Sigmoid colon (tissue), 6 donors: ENCODE measurements at regions not wholly inside any gene's neighbourhood (a gene's known extent, or its start where the extent isn't known, plus 50 kb on each side); places are given as distances from the start of the nearest gene placed in this dataset.

ENCODE experiments used
- DNase-seq: peaks from one replicate; pipeline ENCODE4 v3.0.0-alpha.2; 2019
- H3K27ac ChIP-seq, 4 donors: fragments of 200-600 bp; sonication (generic); one replicate each; pipeline ENCODE4 v1.5.1; 2016 to 2019; ENCODE audit warnings: mild to moderate bottlenecking in 1 of 4
- H3K27me3 ChIP-seq, 3 donors: fragments of 200-600 bp; sonication (generic); one replicate each; pipeline ENCODE4 v1.5.1; 2019; ENCODE audit warnings: mild to moderate bottlenecking in 1 of 3
- H3K36me3 ChIP-seq, 4 donors: fragments of 200-600 bp; sonication (generic); one replicate each; pipeline ENCODE4 v1.5.1; 2016 to 2019
- H3K4me1 ChIP-seq, 4 donors: fragments of 200-600 bp; sonication (generic); one replicate each; pipeline ENCODE4 v1.5.1; 2017 to 2019
- H3K4me3 ChIP-seq, 4 donors: fragments of 200-600 bp; sonication (generic); one replicate each; pipeline ENCODE4 v1.5.1; 2017 to 2019; ENCODE audit warnings: mild to moderate bottlenecking in 2 of 4, moderate library complexity in 1 of 4
- H3K9me3 ChIP-seq, 4 donors: fragments of 200-600 bp in 3 of 4; sonication (generic) in 3 of 4; one replicate each; pipeline versions ENCODE4 v1.5.1 to v1.6.1; 2013 to 2019
- CTCF ChIP-seq, 4 experiments: fragments of 450-650 bp in 3 of 4; fragments of 200-600 bp in 1 of 4; IDR thresholded peaks; one replicate each; pipeline ENCODE4 v1.5.1; 2016 to 2019; ENCODE audit warnings: antibody characterized with exemption in 4 of 4, mild to moderate bottlenecking in 3 of 4, moderate library complexity in 2 of 4
- EP300 ChIP-seq, 4 donors: sonication (generic); formaldehyde crosslinking; IDR thresholded peaks; one replicate each; pipeline ENCODE4 v1.6.1; 2017; ENCODE audit warnings: antibody characterized with exemption in 4 of 4
- POLR2A ChIP-seq, 2 donors: fragments of 450-650 bp; IDR thresholded peaks; one replicate each; pipeline ENCODE4 v1.6.1; 2016; ENCODE audit warnings: antibody characterized with exemption in 2 of 2, mild to moderate bottlenecking in 2 of 2, moderate library complexity in 2 of 2
- POLR2AphosphoS5 ChIP-seq, 4 donors: sonication (generic); formaldehyde crosslinking; IDR thresholded peaks; one replicate each; pipeline ENCODE4 v1.6.1; 2017; ENCODE audit warnings: antibody characterized with exemption in 4 of 4
- WGBS, 2 donors: extraction: QIAGEN DNeasy Blood & Tissue Kit; methylation state at CpG; one replicate each; pipeline ENCODE4 v1.1.7; 2013; 5-methylcytosine and 5-hydroxymethylcytosine counted together
- intact Hi-C: fragments of 100-400 bp; cut with DNase I; formaldehyde crosslinking; loops from one replicate; pipeline ENCODE4 v1.15.1; 2023
- donor health status: healthy with polysubstance abuse.
- donor health status: healthy.

- WGBS, 2 donors = 54 to 56% methylated on average over 4 of the region's 4 CpGs
- Histone ChIP-seq H3K27ac (no peak overlapping the region), H3K36me3 (no peaks in the 10 kb centered on the region), H3K27me3 (no peaks in the 10 kb centered on the region), H3K4me3 (no peak overlapping the region), H3K9me3 (no peaks in the 10 kb centered on the region), H3K4me1 (no peaks in the 10 kb centered on the region)
- no peak for DNase-seq
- TF ChIP-seq POLR2A (IDR thresholded peaks at IDR 0.05) = no peak
- no peak for TF ChIP-seq POLR2AphosphoS5 (IDR thresholded peaks at IDR 0.05)
- TF ChIP-seq CTCF (IDR thresholded peaks at IDR 0.05) = no peak
- no peak for TF ChIP-seq EP300 (IDR thresholded peaks at IDR 0.05)
- intact Hi-C loops = no loop called here
Observed at GRCh38 chr5:98679963-98680362, 93.5 kb upstream of the RGMB start.

GRCh38 chr5:98690002-98690401 lies 83.5 kb upstream of the RGMB start:
- Histone ChIP-seq H3K9me3 (peaks cover 0 to 16% (median 4%) of the 10 kb centered on the region in 4 donors), H3K4me1 (no peaks in the 10 kb centered on the region), H3K4me3 (no peak overlapping the region), H3K27me3 (no peaks in the 10 kb centered on the region), H3K27ac (no peak overlapping the region), H3K36me3 (no peaks in the 10 kb centered on the region)
- DNase-seq = no peak
- intact Hi-C loops = no loop called here
- TF ChIP-seq EP300 (IDR thresholded peaks at IDR 0.05) = no peak
- TF ChIP-seq POLR2A (IDR thresholded peaks at IDR 0.05) = no peak
- TF ChIP-seq CTCF (IDR thresholded peaks at IDR 0.05) = no peak
- no peak for TF ChIP-seq POLR2AphosphoS5 (IDR thresholded peaks at IDR 0.05)

DNA sequence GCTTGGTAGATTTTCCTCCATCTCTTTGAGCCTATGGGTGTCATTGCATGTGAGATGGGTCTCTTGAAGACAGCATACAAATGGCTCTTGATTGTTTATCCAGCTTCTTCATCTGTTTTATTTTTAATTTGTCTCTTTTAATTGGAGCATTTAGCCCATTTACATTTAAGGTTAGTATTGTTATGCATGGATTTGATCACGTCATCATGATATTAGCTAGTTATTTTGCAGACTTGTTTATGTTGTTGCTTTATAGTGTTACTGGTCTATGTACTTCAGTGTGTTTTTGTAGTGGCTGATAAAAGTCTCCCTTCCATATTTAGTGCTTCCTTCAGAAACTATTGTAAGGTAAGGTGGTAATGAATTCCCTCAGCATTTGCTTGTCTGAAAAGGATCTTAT lies 78.6 kb upstream of the RGMB start:
- TF ChIP-seq EP300 (IDR thresholded peaks at IDR 0.05) = no peak
- Histone ChIP-seq H3K4me1 (no peaks in the 10 kb centered on the region), H3K36me3 (no peaks in the 10 kb centered on the region), H3K27ac (no peak overlapping the region), H3K4me3 (no peak overlapping the region), H3K9me3 (peaks cover 0 to 13% (median 2%) of the 10 kb centered on the region in 4 donors), H3K27me3 (no peaks in the 10 kb centered on the region)
- intact Hi-C loops = no loop called here
- 89 to 92% methylated on average over 1 of the region's 1 CpG for WGBS, 2 donors
- no peak for DNase-seq

DNA sequence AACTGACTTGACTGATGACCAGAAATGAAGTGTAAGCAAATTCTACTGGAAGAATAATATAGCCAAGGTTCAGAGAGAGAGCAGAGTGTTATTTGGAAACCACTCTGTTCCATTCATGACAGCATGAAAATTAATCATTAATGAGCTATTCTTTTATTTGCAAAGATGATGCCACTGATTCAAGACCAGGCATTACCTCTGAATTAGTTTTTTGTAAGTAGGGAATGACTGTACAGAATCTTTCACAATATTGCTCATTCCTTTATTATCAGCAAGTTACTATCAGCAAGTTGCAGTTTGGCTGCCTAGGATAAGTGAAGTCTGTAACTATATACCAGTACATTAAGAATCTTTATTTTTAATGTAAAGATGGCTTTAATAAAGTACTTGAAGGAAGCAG lies 75.1 kb upstream of the RGMB start:
- DNase-seq = no peak
- H3K4me3 ChIP-seq = no peak overlapping the region
- no peaks in the 10 kb centered on the region for H3K27me3 ChIP-seq
- H3K27ac ChIP-seq = no peak overlapping the region
- intact Hi-C loops = no loop called here
- TF ChIP-seq CTCF (IDR thresholded peaks at IDR 0.05) (no peak), POLR2A (IDR thresholded peaks at IDR 0.05) (no peak), POLR2AphosphoS5 (IDR thresholded peaks at IDR 0.05) (no peak), EP300 (IDR thresholded peaks at IDR 0.05) (no peak)
- H3K4me1 ChIP-seq = no peaks in the 10 kb centered on the region
- H3K36me3 ChIP-seq = no peaks in the 10 kb centered on the region
- peaks cover 0 to 3% (median 0%) of the 10 kb centered on the region in 4 donors for H3K9me3 ChIP-seq

- intact Hi-C loops = no loop called here
- WGBS, 2 donors = 85 to 92% methylated on average over 2 of the region's 2 CpGs
- peaks cover 0 to 6% (median 0%) of the 10 kb centered on the region in 4 donors for H3K9me3 ChIP-seq
- no peaks in the 10 kb centered on the region for H3K4me1 ChIP-seq
- no peak for TF ChIP-seq POLR2AphosphoS5 (IDR thresholded peaks at IDR 0.05)
- H3K36me3 ChIP-seq = no peaks in the 10 kb centered on the region
- no peaks in the 10 kb centered on the region for H3K27me3 ChIP-seq
- no peak overlapping the region for H3K4me3 ChIP-seq
- DNase-seq = no peak
- no peak overlapping the region for H3K27ac ChIP-seq
Observed at GRCh38 chr5:98700730-98701129, 72.7 kb upstream of the RGMB start.

DNA sequence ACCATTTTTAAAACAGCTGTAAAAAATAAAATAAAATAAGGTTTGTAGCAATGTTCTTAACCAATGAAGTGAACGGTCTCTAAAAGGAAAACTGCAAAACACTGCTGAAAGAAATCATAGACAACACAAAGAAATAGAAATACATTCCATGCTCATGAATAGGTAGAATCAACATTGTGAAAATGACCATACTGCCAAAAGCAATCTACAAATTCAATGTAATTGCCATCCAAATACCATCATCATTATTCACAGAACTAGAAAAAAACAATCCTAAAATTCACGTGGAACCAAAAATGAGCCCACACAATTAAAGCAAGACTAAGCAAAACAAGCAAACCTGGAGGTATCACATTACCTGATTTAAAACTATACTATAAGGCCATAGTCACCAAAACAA lies 67.6 kb upstream of the RGMB start:
- intact Hi-C loops = no loop called here
- H3K4me3 ChIP-seq = no peak overlapping the region
- H3K27me3 ChIP-seq = no peaks in the 10 kb centered on the region
- H3K27ac ChIP-seq = no peak overlapping the region
- no peaks in the 10 kb centered on the region for H3K36me3 ChIP-seq
- 92 to 93% methylated on average over 2 of the region's 2 CpGs for WGBS, 2 donors
- TF ChIP-seq POLR2A (IDR thresholded peaks at IDR 0.05) (no peak), POLR2AphosphoS5 (IDR thresholded peaks at IDR 0.05) (no peak), EP300 (IDR thresholded peaks at IDR 0.05) (no peak), CTCF (IDR thresholded peaks at IDR 0.05) (no peak)
- H3K4me1 ChIP-seq = no peaks in the 10 kb centered on the region
- peaks cover 0 to 6% (median 0%) of the 10 kb centered on the region in 4 donors for H3K9me3 ChIP-seq
- no peak for DNase-seq
